Mesothelial cell of epicardium (in vitro differentiated cells): ENCODE measurements at regions not wholly inside any gene's neighbourhood (a gene's known extent, or its start where the extent isn't known, plus 50 kb on each side); places are given as distances from the start of the nearest gene placed in this dataset.

ENCODE experiments used
- DNase-seq, 2 experiments: peaks; one replicate each; pipeline ENCODE4 v3.0.0; 2021; ENCODE audit warnings: low spot score in 2 of 2; ENCODE audit not compliant: unreplicated experiment in 2 of 2
- H3K27ac Mint-ChIP-seq: 2 replicates; pipeline ENCODE4 v1.8.0; 2021; ENCODE audit warnings: mixed read lengths
- H3K27me3 Mint-ChIP-seq: 2 replicates; pipeline ENCODE4 v1.8.0; 2021; ENCODE audit warnings: low read depth, mixed read lengths
- H3K36me3 Mint-ChIP-seq: 2 replicates; pipeline ENCODE4 v1.8.0; 2021; ENCODE audit warnings: mixed read lengths
- H3K4me1 Mint-ChIP-seq: 2 replicates; pipeline ENCODE4 v1.8.0; 2021; ENCODE audit warnings: mixed read lengths
- H3K4me3 Mint-ChIP-seq: 2 replicates; pipeline ENCODE4 v1.8.0; 2021; ENCODE audit warnings: mild to moderate bottlenecking, moderate library complexity, mixed read lengths
- H3K9me3 Mint-ChIP-seq: 2 replicates; pipeline ENCODE4 v1.8.0; 2021; ENCODE audit warnings: mixed read lengths
- TF ChIP-seq, protein P1 (sequence below): fragments of 200-600 bp; sonication (generic); IDR thresholded peaks from one replicate; pipeline ENCODE4 v1.5.0; 2021; ENCODE audit warnings: antibody characterized with exemption; ENCODE audit not compliant: unreplicated experiment

DNA sequence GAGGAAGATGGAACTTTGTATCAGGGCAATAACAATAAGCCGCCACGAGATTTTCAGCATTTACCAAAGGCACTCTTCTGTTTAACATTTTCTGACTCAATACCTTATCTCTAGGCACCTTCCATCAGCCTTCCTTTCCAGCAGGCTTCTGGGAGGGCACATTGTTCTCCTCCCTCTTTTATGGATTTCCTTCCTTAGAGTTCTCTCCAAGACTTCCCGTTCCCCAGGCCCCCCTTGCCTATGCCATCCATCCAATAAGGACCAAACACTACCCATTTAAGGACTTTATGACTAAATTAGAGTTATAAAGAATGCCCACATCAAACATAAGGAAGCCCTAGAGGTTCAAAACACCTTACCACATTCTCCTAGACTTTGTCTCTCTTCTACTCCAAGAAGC is 71.0 kb upstream of the ACP3 start:
- H3K36me3 Mint-ChIP-seq, result no peaks in the 10 kb centered on the region
- H3K4me1 Mint-ChIP-seq, result peaks cover 2% of the 10 kb centered on the region
- no peak overlapping the region for H3K4me3 Mint-ChIP-seq
- no peak for DNase-seq
- peaks cover 23% of the 10 kb centered on the region for H3K27me3 Mint-ChIP-seq
- peaks cover 3% of the 10 kb centered on the region for H3K9me3 Mint-ChIP-seq
- no peak overlapping the region for H3K27ac Mint-ChIP-seq
- TF ChIP-seq, protein P1, sequence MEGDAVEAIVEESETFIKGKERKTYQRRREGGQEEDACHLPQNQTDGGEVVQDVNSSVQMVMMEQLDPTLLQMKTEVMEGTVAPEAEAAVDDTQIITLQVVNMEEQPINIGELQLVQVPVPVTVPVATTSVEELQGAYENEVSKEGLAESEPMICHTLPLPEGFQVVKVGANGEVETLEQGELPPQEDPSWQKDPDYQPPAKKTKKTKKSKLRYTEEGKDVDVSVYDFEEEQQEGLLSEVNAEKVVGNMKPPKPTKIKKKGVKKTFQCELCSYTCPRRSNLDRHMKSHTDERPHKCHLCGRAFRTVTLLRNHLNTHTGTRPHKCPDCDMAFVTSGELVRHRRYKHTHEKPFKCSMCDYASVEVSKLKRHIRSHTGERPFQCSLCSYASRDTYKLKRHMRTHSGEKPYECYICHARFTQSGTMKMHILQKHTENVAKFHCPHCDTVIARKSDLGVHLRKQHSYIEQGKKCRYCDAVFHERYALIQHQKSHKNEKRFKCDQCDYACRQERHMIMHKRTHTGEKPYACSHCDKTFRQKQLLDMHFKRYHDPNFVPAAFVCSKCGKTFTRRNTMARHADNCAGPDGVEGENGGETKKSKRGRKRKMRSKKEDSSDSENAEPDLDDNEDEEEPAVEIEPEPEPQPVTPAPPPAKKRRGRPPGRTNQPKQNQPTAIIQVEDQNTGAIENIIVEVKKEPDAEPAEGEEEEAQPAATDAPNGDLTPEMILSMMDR, result no peak

DNA sequence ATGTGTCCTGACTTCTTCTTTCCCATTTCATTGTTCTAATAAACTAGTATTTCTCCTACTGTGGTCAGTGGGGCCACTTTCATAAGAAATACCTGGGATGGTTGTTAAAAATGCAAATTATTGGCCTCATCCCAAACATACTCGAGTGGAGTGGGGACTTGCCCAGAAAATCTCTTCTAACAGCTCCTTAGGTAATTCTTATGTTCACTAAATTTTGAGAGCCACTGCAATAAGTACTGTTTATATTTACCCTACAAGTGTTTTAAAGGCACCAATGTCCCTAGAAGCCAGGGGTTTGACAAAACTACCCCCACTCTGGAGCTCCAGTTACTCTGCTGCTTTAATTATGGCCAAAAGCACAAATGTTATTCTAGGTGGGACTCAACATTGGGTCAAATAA is 70.0 kb upstream of the ACP3 start:
- H3K9me3 Mint-ChIP-seq, result no peaks in the 10 kb centered on the region
- peaks cover 13% of the 10 kb centered on the region for H3K27me3 Mint-ChIP-seq
- TF ChIP-seq, protein P1, result no peak
- no peak overlapping the region for H3K4me3 Mint-ChIP-seq
- H3K36me3 Mint-ChIP-seq, result no peaks in the 10 kb centered on the region
- no peak for DNase-seq
- H3K27ac Mint-ChIP-seq, result no peak overlapping the region
- peaks cover 2% of the 10 kb centered on the region for H3K4me1 Mint-ChIP-seq

DNA sequence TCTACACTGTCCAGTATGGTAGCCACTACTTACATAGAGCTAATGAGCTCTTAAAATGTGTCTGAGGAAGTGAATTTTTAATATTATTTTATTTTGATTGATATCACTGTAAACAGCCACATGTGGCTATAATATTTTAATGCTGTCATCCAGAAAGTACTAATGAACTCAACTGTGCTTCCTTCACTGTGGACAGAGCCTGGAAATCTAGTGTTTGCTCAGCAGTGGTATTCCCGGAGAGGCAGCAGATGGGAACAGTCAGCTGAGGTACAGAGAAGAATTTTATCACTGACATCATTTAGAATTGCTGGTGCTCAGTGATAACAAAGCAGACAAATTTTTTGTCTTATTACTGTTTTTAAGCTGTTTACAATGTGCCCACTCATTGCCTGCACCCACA is 68.7 kb upstream of the ACP3 start:
- Mint-ChIP-seq H3K4me3 (no peak overlapping the region), H3K36me3 (no peaks in the 10 kb centered on the region), H3K4me1 (peaks cover 3% of the 10 kb centered on the region), H3K27ac (no peak overlapping the region), H3K9me3 (no peaks in the 10 kb centered on the region), H3K27me3 (peaks cover 10% of the 10 kb centered on the region)
- no peak for DNase-seq
- TF ChIP-seq, protein P1, result no peak

DNA sequence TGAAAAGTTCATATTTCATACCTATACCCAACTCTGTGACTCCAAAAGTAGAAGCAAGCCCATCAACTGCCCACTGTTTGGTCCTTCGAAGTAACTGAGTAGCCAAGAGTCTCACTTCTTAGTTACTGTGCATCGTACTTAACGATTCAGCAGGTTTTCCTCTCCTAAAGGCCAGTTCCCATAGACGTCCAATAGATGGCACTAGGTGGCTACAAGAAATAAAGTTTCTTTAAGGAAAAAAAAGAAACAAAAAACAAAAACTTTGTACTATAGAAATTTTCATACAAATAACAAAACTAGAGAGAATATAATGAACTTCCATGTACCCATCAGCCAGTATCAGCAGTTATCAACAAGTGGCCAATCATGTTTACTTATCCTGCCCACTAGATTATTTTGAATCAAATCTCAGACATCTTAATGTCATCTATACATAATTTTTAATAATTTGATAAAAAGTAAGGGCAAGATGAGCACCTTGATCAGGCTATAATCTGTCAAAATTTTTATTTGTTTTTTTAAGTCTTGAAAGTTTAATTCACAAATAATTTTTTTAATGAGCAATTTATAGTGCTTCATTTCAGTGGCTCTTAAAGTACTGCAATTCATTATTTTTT is 63.8 kb upstream of the ACP3 start:
- Mint-ChIP-seq H3K4me1 (peaks cover 13% of the 10 kb centered on the region), H3K27me3 (no peaks in the 10 kb centered on the region), H3K4me3 (no peak overlapping the region), H3K36me3 (no peaks in the 10 kb centered on the region), H3K9me3 (no peaks in the 10 kb centered on the region), H3K27ac (no peak overlapping the region)
- no peak for DNase-seq
- TF ChIP-seq, protein P1, result peak; percentile 63

DNA sequence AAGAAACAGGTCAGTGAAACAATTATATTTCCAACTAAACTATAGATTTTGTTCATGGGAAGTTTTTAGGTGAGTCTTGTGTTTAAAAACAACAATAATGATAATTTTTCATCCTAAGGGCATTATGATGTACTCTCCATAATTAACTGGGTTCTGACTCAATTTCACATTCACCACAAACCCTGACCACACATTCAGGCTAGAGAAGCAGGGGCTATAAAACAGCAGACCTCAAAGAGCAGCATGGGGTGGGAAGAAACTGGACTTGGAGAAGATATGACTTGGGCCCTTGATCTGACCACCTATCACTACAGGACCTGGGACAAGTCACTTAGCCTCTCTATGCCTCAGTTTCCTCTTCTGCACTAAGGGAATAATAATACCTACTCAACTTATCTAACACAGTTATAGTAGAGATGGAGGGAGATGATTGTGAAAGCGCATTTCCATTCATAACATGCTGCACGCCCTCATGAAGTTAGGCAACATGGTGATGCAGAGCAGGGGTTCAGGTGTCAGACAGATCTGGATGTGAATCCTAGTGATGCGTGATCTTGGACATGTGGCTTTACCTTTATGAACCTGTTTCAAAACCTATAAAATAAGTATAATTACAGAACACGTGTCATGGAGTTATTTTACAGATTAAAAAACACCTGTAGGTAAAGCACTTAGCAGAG is 63.0 kb upstream of the ACP3 start:
- Mint-ChIP-seq H3K27ac (no peak overlapping the region), H3K9me3 (no peaks in the 10 kb centered on the region), H3K4me1 (peaks cover 19% of the 10 kb centered on the region), H3K4me3 (no peak overlapping the region), H3K36me3 (no peaks in the 10 kb centered on the region), H3K27me3 (no peaks in the 10 kb centered on the region)
- TF ChIP-seq, protein P1, result no peak
- no peak for DNase-seq
